ENCODE measurements at regions not wholly inside any gene's neighbourhood (a gene's known extent, or its start where the extent isn't known, plus 50 kb on each side); places are given as distances from the start of the nearest gene placed in this dataset.

GRCh38 chr6:147954938-147955337 lies 387.7 kb upstream of the SASH1 start:
- no peak for TF ChIP-seq POLR2AphosphoS5 (IDR thresholded peaks at IDR 0.05)
- TF ChIP-seq, protein P1, sequence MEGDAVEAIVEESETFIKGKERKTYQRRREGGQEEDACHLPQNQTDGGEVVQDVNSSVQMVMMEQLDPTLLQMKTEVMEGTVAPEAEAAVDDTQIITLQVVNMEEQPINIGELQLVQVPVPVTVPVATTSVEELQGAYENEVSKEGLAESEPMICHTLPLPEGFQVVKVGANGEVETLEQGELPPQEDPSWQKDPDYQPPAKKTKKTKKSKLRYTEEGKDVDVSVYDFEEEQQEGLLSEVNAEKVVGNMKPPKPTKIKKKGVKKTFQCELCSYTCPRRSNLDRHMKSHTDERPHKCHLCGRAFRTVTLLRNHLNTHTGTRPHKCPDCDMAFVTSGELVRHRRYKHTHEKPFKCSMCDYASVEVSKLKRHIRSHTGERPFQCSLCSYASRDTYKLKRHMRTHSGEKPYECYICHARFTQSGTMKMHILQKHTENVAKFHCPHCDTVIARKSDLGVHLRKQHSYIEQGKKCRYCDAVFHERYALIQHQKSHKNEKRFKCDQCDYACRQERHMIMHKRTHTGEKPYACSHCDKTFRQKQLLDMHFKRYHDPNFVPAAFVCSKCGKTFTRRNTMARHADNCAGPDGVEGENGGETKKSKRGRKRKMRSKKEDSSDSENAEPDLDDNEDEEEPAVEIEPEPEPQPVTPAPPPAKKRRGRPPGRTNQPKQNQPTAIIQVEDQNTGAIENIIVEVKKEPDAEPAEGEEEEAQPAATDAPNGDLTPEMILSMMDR (IDR thresholded peaks at IDR 0.05): no peak

All from breast epithelium (tissue), 3 donors.